Uterus (tissue), 2 donors: ENCODE measurements at regions not wholly inside any gene's neighbourhood (a gene's known extent, or its start where the extent isn't known, plus 50 kb on each side); places are given as distances from the start of the nearest gene placed in this dataset.

Source experiments
- POLR2A ChIP-seq, 2 donors: fragments of 450-650 bp; IDR thresholded peaks; one replicate each; pipeline ENCODE4 v1.6.1; 2016; ENCODE audit warnings: antibody characterized with exemption in 2 of 2, mild to moderate bottlenecking in 1 of 2, moderate library complexity in 1 of 2
- TF ChIP-seq, protein P1 (sequence below), 4 experiments: fragments of 200-600 bp in 2 of 4; fragments of 450-650 bp in 2 of 4; sonication (generic) in 2 of 4; IDR thresholded peaks; one replicate each; pipeline ENCODE4 v1.5.1; 2016 to 2019; ENCODE audit warnings: antibody characterized with exemption in 4 of 4, mild to moderate bottlenecking in 2 of 4, moderate library complexity in 1 of 4

DNA sequence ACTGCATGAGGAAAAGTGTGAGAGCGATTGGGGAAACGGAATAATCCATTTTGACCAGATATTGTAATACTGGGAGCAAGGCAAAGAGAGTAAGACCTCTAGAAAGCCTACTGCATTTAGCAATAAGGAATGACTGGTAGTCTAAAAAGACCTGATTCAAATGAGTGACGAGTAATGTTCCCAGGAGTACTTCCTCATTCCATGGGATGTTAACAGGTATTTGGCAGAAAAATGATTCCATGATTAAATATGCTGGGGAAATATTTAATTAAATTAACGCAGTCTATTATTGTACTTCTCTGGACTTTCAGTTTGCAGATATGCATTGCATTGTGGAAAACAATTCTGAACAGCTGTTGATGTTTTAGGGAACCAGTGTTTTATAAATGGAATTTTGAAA, 105.5 kb downstream of the RPE65 start:
- TF ChIP-seq, protein P1, sequence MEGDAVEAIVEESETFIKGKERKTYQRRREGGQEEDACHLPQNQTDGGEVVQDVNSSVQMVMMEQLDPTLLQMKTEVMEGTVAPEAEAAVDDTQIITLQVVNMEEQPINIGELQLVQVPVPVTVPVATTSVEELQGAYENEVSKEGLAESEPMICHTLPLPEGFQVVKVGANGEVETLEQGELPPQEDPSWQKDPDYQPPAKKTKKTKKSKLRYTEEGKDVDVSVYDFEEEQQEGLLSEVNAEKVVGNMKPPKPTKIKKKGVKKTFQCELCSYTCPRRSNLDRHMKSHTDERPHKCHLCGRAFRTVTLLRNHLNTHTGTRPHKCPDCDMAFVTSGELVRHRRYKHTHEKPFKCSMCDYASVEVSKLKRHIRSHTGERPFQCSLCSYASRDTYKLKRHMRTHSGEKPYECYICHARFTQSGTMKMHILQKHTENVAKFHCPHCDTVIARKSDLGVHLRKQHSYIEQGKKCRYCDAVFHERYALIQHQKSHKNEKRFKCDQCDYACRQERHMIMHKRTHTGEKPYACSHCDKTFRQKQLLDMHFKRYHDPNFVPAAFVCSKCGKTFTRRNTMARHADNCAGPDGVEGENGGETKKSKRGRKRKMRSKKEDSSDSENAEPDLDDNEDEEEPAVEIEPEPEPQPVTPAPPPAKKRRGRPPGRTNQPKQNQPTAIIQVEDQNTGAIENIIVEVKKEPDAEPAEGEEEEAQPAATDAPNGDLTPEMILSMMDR (IDR thresholded peaks at IDR 0.05) = no peak
- no peak for TF ChIP-seq POLR2A (IDR thresholded peaks at IDR 0.05)
